ENCODE measurements at regions not wholly inside any gene's neighbourhood (a gene's known extent, or its start where the extent isn't known, plus 50 kb on each side); places are given as distances from the start of the nearest gene placed in this dataset.
A peak's percentile ranks its signal among the peaks of the same experiment; 100 is the strongest.

DNA sequence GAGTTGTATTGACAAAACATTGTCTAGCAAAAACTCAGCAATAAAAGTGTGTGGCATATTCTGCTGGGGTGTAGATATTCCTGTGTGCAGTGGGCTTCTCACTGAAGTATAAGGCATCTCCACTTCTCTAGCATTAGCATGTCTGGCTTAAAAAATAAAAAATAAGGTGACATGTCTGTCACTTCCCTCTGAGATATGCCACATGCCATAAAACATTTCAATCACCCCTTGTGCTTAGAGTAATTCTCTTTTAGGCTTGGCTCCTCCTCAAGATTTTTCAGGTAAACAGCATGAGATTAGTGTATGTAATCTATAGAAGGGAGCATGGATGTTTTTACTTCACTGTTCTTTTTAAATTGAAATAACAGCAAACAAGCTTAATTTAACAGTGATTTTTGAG is 194.4 kb upstream of the SNX7 start:
- H3K27ac ChIP-seq, result peak overlapping the region; percentile 41
- TF ChIP-seq, protein P1, sequence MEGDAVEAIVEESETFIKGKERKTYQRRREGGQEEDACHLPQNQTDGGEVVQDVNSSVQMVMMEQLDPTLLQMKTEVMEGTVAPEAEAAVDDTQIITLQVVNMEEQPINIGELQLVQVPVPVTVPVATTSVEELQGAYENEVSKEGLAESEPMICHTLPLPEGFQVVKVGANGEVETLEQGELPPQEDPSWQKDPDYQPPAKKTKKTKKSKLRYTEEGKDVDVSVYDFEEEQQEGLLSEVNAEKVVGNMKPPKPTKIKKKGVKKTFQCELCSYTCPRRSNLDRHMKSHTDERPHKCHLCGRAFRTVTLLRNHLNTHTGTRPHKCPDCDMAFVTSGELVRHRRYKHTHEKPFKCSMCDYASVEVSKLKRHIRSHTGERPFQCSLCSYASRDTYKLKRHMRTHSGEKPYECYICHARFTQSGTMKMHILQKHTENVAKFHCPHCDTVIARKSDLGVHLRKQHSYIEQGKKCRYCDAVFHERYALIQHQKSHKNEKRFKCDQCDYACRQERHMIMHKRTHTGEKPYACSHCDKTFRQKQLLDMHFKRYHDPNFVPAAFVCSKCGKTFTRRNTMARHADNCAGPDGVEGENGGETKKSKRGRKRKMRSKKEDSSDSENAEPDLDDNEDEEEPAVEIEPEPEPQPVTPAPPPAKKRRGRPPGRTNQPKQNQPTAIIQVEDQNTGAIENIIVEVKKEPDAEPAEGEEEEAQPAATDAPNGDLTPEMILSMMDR (conservative IDR thresholded peaks at IDR 0.05), result no peak

DNA sequence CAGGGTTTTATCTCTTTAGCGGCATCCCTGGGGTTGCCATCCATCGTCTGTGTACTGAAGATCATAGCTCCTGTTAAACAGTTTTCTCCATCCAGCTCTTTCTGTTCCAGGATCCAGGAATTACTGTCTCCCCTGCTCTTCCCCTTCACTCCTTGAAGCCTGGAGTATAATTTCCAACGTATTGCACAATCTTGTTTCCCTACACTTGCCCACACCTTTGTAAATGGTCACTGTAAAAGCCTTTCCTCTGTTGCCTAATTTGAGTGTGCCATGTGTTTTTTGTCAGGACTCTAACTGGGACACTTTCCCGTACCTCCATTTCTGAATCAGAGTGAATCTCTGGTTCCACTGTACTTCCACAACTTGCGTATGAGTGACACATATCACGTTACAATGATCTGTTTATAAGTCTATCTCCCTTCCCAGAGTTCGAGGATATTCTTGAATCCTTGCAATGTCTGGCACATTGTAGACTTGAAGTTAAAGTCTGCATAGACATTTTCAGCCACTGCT is 199.6 kb upstream of the SNX7 start:
- no peak overlapping the region for H3K27ac ChIP-seq
- TF ChIP-seq, protein P1 (conservative IDR thresholded peaks at IDR 0.05), result no peak

DNA sequence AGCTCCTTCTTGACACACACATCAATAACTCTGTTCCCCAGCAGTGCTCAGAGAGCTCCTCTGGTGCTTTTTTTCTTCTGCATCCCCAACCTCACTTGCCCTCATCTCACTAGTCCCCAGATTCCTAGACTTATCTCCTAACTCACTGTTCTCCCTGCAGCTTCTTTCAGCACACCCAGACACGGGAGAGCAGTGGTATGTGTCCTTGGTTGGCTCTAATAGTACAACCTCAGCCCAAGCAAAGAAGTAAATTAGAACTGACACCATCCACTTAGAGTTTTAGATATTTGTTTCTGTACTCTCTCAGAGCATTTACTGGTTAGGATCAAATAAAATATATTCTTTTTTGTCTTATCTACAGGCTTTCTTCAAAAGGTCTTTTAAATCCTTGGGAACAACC is 201.4 kb upstream of the SNX7 start:
- TF ChIP-seq, protein P1 (conservative IDR thresholded peaks at IDR 0.05), result no peak
- H3K27ac ChIP-seq, result no peak overlapping the region

DNA sequence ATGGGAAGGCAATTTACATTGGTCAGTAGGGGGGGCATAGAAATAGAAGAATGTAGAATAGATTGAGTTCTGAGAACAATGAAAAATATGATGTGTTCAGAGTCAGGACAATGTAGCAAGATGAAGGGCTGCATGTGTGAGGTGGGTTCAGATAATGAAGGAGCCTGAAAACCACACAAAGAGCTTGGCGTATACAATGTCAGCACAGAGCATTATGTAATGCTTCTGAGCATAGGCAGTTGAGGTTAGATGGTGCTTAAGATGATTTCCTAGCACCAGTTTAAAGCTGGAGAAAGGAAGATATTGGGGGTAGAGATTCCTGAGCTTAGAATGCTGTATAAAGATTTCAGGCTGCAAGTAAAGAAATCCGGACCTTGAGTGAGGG is 202.0 kb upstream of the SNX7 start:
- H3K27ac ChIP-seq, result no peak overlapping the region
- TF ChIP-seq, protein P1 (conservative IDR thresholded peaks at IDR 0.05), result no peak

DNA sequence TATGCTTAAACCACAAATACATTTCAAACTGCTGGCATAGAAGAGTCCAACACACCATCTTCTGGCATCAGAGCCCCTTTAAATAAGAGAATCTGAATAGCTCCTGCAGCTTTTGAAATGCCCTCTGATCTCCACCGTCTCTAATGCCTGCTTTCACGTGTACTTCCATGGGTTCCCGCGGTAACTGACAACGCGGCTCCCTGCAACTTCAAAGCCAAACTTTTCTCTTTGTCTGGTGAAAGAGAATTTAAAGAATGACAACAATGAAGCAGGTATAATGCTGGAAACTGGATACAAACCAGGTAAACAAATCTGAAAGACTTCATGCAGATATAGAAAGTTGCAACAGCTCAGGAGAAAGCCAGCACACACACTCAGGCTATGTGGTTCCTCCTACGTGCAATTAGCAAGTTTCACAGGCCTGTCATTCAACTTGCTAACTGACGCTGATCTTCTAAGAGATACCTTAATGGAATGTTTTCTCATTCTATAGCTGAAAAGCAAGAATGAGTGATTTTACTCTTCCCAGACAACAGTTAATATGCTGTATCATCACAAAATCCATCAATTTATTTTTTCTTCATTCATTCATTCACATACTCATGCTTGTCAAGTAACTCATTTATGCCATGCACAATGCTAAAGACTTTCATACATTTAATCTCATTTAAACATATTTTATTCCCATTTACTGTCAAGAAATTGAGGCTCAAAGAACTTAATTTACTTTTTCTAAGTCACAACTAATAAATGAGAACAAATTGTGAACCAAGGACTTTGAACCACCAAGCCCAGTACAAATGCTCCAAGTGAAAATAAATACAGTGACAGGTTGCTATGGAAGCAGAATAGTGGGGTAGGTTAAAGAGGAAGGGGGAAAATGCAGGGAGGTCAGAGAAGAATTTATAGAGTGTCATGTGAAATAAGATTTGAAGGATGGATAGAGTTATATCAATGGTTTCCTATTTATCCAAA is 202.7 kb upstream of the SNX7 start:
- TF ChIP-seq, protein P1 (conservative IDR thresholded peaks at IDR 0.05), result no peak
- no peak overlapping the region for H3K27ac ChIP-seq

DNA sequence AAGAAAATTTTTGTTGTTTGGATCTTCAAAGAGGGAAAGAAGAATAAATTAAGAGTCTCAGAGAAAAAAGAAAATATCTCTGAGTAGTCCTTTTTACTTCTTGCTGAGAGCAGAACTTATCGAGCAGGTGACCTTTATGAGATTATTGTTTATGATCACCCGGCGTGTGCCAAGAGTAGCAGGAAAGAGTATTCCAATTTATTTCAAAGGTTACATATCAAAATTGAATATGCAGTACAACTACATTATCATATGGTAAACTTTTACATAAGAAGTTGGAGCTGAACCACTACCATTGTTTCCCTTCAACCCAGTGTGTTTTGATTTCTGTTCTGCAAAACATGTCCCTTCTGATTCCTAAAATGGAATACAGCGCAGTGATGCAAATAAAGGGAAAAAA is 204.3 kb upstream of the SNX7 start:
- TF ChIP-seq, protein P1 (conservative IDR thresholded peaks at IDR 0.05), result no peak

DNA sequence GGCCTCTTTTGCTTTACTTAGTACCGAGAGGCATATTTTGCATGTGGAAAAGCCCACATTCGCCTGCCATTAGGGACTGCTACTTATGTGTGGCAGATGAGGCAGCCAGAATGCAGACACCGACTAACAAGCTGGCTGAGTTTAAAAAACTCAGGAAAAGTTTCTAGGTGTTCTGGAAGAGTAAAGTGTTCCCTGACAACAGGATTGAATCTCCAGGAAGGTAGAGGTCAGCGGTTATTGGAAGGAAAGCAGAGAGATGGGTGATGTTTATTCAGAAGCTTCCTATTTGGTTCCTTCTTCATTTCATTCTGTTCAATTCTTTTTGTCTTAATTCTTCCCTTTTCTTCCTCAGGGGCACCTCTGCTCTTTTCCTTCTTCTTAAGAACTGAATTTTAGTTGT is 206.9 kb upstream of the SNX7 start:
- H3K27ac ChIP-seq, result no peak overlapping the region
- TF ChIP-seq, protein P1 (conservative IDR thresholded peaks at IDR 0.05), result no peak

More for the DNA sequence above, 204.3 kb upstream of the SNX7 start:
- H3K27ac ChIP-seq, result no peak overlapping the region

Data from VCaP (cell line).